HepG2 (cell line): ENCODE measurements at regions not wholly inside any gene's neighbourhood (a gene's known extent, or its start where the extent isn't known, plus 50 kb on each side); places are given as distances from the start of the nearest gene placed in this dataset.

ENCODE experiments used
- ARNTL ChIP-seq: sonication (generic); formaldehyde crosslinking; IDR thresholded peaks from 2 replicates; pipeline ENCODE4 v1.4.0; 2020; ENCODE audit warnings: mild to moderate bottlenecking, missing genetic modification reagents
- BATF2 ChIP-seq: sonication (generic); formaldehyde crosslinking; IDR thresholded peaks from 2 replicates; pipeline ENCODE4 v1.8.0; 2022; ENCODE audit warnings: mild to moderate bottlenecking, missing genetic modification reagents, moderate library complexity
- BCL3 ChIP-seq: sonication (generic); formaldehyde crosslinking; IDR thresholded peaks from 2 replicates; pipeline ENCODE4 v1.5.1; 2020; ENCODE audit warnings: mild to moderate bottlenecking, missing genetic modification reagents, moderate library complexity
- HNF4A ChIP-seq: sonication (generic); formaldehyde crosslinking; IDR thresholded peaks from 2 replicates; pipeline ENCODE4 v1.4.0; 2020; ENCODE audit warnings: missing genetic modification reagents
- HOXA5 ChIP-seq: sonication (generic); formaldehyde crosslinking; IDR thresholded peaks from 2 replicates; pipeline ENCODE4 v1.4.0; 2020; ENCODE audit warnings: missing genetic modification reagents
- HOXA7 ChIP-seq: sonication (generic); formaldehyde crosslinking; IDR thresholded peaks from 2 replicates; pipeline ENCODE4 v1.8.1; 2022; ENCODE audit warnings: mild to moderate bottlenecking, missing genetic modification reagents, moderate library complexity
- RAD51 ChIP-seq: fragments of 450-650 bp; IDR thresholded peaks from 2 replicates; pipeline ENCODE4 v1.6.1; 2016; ENCODE audit warnings: borderline replicate concordance
- UBTF ChIP-seq: sonication (generic); formaldehyde crosslinking; IDR thresholded peaks from 2 replicates; pipeline ENCODE4 v1.4.0; 2020; ENCODE audit warnings: mild to moderate bottlenecking, missing genetic modification reagents
- ZBTB44 ChIP-seq: sonication (generic); formaldehyde crosslinking; IDR thresholded peaks from 2 replicates; pipeline ENCODE4 v1.4.0; 2020; ENCODE audit warnings: missing genetic modification reagents
- ZNF644 ChIP-seq: IDR thresholded peaks from 2 replicates; pipeline ENCODE4 v1.6.1; 2016; ENCODE audit warnings: low read depth
- ZNF7 ChIP-seq: IDR thresholded peaks from 2 replicates; pipeline ENCODE4 v1.6.1; 2016; ENCODE audit warnings: missing biosample characterization, missing genetic modification reagents

GRCh38 chr2:172673056-172673683, 62.5 kb upstream of the RAPGEF4 start (continued):
- no peak for TF ChIP-seq HOXA5 (CRISPR knock-in tag)
- TF ChIP-seq HNF4A (CRISPR knock-in tag) = 0 out of 2 replicates have a peak, but pooled peaks have one; percentile 7
- peak; percentile 61; the same call in 1 of the 2 replicates for TF ChIP-seq ZNF7 (CRISPR knock-in tag)
- TF ChIP-seq RAD51 = peak; percentile 45; the same call in 1 of the 2 replicates
- no peak for TF ChIP-seq BCL3 (CRISPR knock-in tag)
- no peak for TF ChIP-seq UBTF (CRISPR knock-in tag)
- no peak for TF ChIP-seq HOXA7 (CRISPR knock-in tag)
- peak; percentile 52; the same call in 1 of the 2 replicates for TF ChIP-seq ZNF644
- no peak for TF ChIP-seq ARNTL (CRISPR knock-in tag)
- TF ChIP-seq ZBTB44 (CRISPR knock-in tag) = no peak
- no peak for TF ChIP-seq BATF2 (CRISPR knock-in tag)
